MM.1S (cell line): ENCODE measurements at regions not wholly inside any gene's neighbourhood (a gene's known extent, or its start where the extent isn't known, plus 50 kb on each side); places are given as distances from the start of the nearest gene placed in this dataset.
A peak's percentile ranks its signal among the peaks of the same experiment; 100 is the strongest.

Source experiments
- DNase-seq: peaks from one replicate; pipeline ENCODE4 v3.0.0-alpha.2; 2015
- H2AFZ ChIP-seq: fragments of 300-600 bp; sonication (generic); 2 replicates; pipeline ENCODE4 v1.6.0; 2016; ENCODE audit warnings: antibody characterized with exemption, low read length
- H3F3A ChIP-seq: fragments of 300-600 bp; sonication (generic); 2 replicates; pipeline ENCODE4 v1.6.1; 2016; ENCODE audit warnings: mild to moderate bottlenecking, antibody characterized with exemption, low read length, moderate library complexity, mixed read lengths; ENCODE audit not compliant: insufficient read depth
- H3K27ac ChIP-seq: fragments of 300-600 bp; sonication (generic); 2 replicates; pipeline ENCODE4 v1.5.1; 2016; ENCODE audit warnings: mild to moderate bottlenecking, low read length
- H3K27me3 ChIP-seq: fragments of 300-600 bp; sonication (generic); replicated peaks from 2 replicates; pipeline ENCODE4 v1.6.0; 2016; ENCODE audit warnings: low read length; ENCODE audit not compliant: insufficient read depth
- H3K36me3 ChIP-seq: fragments of 300-600 bp; sonication (generic); replicated peaks from 2 replicates; pipeline ENCODE4 v1.6.1; 2016; ENCODE audit warnings: mild to moderate bottlenecking, low read length, mixed read lengths; ENCODE audit not compliant: insufficient read depth
- H3K4me1 ChIP-seq: fragments of 300-600 bp; sonication (generic); 2 replicates; pipeline ENCODE4 v1.6.1; 2016; ENCODE audit warnings: low read length, mixed read lengths
- H3K4me2 ChIP-seq: fragments of 300-600 bp; sonication (generic); 2 replicates; pipeline ENCODE4 v1.6.0; 2016; ENCODE audit warnings: low read depth, low read length
- H3K4me3 ChIP-seq: fragments of 300-600 bp; sonication (generic); 2 replicates; pipeline ENCODE4 v1.5.1; 2016; ENCODE audit warnings: low read length, mixed read lengths
- H3K79me2 ChIP-seq: fragments of 300-600 bp; sonication (generic); 2 replicates; pipeline ENCODE4 v1.6.1; 2016; ENCODE audit warnings: mixed run types, low read length, mixed read lengths
- H3K9ac ChIP-seq: fragments of 300-600 bp; sonication (generic); 2 replicates; pipeline ENCODE4 v1.6.1; 2016; ENCODE audit warnings: low read length, mixed read lengths
- H3K9me2 ChIP-seq: fragments of 300-600 bp; sonication (generic); replicated peaks from 2 replicates; pipeline ENCODE4 v1.6.1; 2016; ENCODE audit warnings: mild to moderate bottlenecking, low read length, mixed read lengths; ENCODE audit not compliant: insufficient read depth
- H3K9me3 ChIP-seq: fragments of 300-600 bp; sonication (generic); replicated peaks from 2 replicates; pipeline ENCODE4 v1.6.1; 2016; ENCODE audit warnings: mild to moderate bottlenecking, low read length, mixed read lengths; ENCODE audit not compliant: insufficient read depth
- H4K20me1 ChIP-seq: fragments of 300-600 bp; sonication (generic); 2 replicates; pipeline ENCODE4 v1.6.1; 2016; ENCODE audit warnings: mild to moderate bottlenecking, low read length, moderate library complexity, mixed read lengths; ENCODE audit not compliant: insufficient read depth
- EZH2 ChIP-seq: fragments of 300-600 bp; sonication (generic); optimal IDR thresholded peaks from 2 replicates; pipeline ENCODE3; 2017; ENCODE audit warnings: low read depth, mild to moderate bottlenecking, antibody characterized with exemption, low read length, mixed read lengths
- EZH2phosphoT487 ChIP-seq: fragments of 300-600 bp; sonication (generic); IDR thresholded peaks from 2 replicates; pipeline ENCODE4 v1.6.1; 2018; ENCODE audit warnings: antibody characterized with exemption, low read length
- TF ChIP-seq, protein P1 (sequence below): fragments of 300-600 bp; sonication (generic); IDR thresholded peaks from 2 replicates; pipeline ENCODE4 v1.5.1; 2016; ENCODE audit warnings: antibody characterized with exemption, low read length, mixed read lengths

- Histone ChIP-seq H2AFZ (no peak overlapping the region; the same call in 1 of the 2 replicates), H3K4me1 (peaks cover 20% of the 10 kb centered on the region), H3K27me3 (no peaks in the 10 kb centered on the region), H3F3A (peaks cover 11% of the 10 kb centered on the region), H4K20me1 (no peaks in the 10 kb centered on the region), H3K79me2 (no peaks in the 10 kb centered on the region), H3K4me3 (peak overlapping the region; percentile 2; the same call in 1 of the 2 replicates), H3K9me3 (no peaks in the 10 kb centered on the region), H3K9me2 (no peaks in the 10 kb centered on the region), H3K9ac (peak overlapping the region; percentile 1; the same call in 1 of the 2 replicates), H3K27ac (peak overlapping the region; percentile 75), H3K36me3 (no peaks in the 10 kb centered on the region), H3K4me2 (peak overlapping the region; percentile 46)
- peak; percentile 67 for DNase-seq
- TF ChIP-seq EZH2phosphoT487 = no peak
- TF ChIP-seq, protein P1, sequence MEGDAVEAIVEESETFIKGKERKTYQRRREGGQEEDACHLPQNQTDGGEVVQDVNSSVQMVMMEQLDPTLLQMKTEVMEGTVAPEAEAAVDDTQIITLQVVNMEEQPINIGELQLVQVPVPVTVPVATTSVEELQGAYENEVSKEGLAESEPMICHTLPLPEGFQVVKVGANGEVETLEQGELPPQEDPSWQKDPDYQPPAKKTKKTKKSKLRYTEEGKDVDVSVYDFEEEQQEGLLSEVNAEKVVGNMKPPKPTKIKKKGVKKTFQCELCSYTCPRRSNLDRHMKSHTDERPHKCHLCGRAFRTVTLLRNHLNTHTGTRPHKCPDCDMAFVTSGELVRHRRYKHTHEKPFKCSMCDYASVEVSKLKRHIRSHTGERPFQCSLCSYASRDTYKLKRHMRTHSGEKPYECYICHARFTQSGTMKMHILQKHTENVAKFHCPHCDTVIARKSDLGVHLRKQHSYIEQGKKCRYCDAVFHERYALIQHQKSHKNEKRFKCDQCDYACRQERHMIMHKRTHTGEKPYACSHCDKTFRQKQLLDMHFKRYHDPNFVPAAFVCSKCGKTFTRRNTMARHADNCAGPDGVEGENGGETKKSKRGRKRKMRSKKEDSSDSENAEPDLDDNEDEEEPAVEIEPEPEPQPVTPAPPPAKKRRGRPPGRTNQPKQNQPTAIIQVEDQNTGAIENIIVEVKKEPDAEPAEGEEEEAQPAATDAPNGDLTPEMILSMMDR = no peak
- no peak for TF ChIP-seq EZH2
Measured at GRCh38 chr18:77401173-77401572, 151.5 kb downstream of the GALR1 start.

DNA sequence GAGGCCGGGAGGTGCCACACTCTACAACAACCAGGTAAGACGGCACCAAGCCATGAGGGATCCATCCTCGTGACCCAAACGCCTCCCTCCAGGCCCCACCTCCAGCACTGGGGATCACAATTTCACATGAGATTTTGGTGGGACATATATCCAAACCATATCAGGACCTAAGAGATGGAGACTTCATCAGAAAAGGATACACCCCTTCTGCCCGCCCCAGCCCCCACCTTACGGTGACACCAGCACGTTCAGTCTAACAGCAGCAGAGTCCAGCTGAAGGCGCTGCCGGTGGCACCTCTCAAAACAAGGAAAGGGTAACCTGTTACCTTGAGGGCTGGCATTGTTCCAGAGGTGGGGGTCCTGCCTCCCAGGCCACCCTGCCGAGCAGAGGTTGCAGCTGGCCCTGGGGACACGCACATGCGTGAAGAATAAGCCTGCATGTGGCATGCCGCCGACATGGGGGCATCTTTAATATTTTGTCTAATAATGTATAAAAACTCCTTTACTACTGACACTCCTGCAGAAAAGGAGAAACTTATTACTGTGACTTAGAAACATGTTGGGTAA lies 154.4 kb downstream of the GALR1 start:
- H2AFZ ChIP-seq = no peak overlapping the region
- H3K9ac ChIP-seq = no peak overlapping the region
- no peaks in the 10 kb centered on the region for H3K79me2 ChIP-seq
- no peaks in the 10 kb centered on the region for H3K9me3 ChIP-seq
- H3K4me2 ChIP-seq = no peak overlapping the region
- no peak overlapping the region for H3K27ac ChIP-seq
- peaks cover 20% of the 10 kb centered on the region for H3K4me1 ChIP-seq
- H3K4me3 ChIP-seq = no peak overlapping the region
- no peaks in the 10 kb centered on the region for H4K20me1 ChIP-seq
- no peaks in the 10 kb centered on the region for H3K9me2 ChIP-seq
- no peaks in the 10 kb centered on the region for H3K36me3 ChIP-seq
- TF ChIP-seq EZH2 (no peak), EZH2phosphoT487 (no peak)
- TF ChIP-seq, protein P1 = no peak
- no peak for DNase-seq
- H3K27me3 ChIP-seq = no peaks in the 10 kb centered on the region
- H3F3A ChIP-seq = peaks cover 11% of the 10 kb centered on the region

DNA sequence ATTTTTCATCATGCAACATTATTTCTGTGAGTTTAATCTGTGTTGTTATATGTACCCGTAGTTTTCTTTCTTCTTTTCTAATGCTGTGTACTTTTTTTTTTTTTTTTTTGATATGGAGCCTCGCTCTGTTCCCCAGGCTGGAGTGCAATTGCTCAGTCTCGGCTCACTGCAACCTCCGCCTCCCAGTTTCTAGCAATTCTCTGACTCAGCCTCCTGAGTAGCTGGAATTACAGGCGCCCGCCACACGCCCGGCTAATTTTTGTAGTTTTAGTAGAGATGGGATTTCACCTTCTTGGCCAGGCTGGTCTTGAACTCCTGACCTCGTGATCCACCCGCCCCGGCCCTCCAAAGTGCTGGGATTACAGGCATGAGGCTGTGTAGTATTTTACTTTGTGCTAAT lies 155.4 kb downstream of the GALR1 start:
- Histone ChIP-seq H3K9me3 (no peaks in the 10 kb centered on the region), H3K36me3 (no peaks in the 10 kb centered on the region), H3K27ac (no peak overlapping the region), H3K4me3 (no peak overlapping the region), H3K27me3 (no peaks in the 10 kb centered on the region), H3K9ac (no peak overlapping the region), H4K20me1 (no peaks in the 10 kb centered on the region), H3K9me2 (no peaks in the 10 kb centered on the region), H3F3A (peaks cover 11% of the 10 kb centered on the region), H3K79me2 (no peaks in the 10 kb centered on the region), H2AFZ (no peak overlapping the region), H3K4me1 (peaks cover 14% of the 10 kb centered on the region), H3K4me2 (no peak overlapping the region)
- TF ChIP-seq EZH2phosphoT487 = no peak
- TF ChIP-seq EZH2 = no peak
- TF ChIP-seq, protein P1 = no peak
- no peak for DNase-seq
